DMS153 treated with DMSO at 0.1 percent for 48 hours (cell line): ENCODE measurements at regions not wholly inside any gene's neighbourhood (a gene's known extent, or its start where the extent isn't known, plus 50 kb on each side); places are given as distances from the start of the nearest gene placed in this dataset.
A peak's percentile ranks its signal among the peaks of the same experiment; 100 is the strongest.

Experiments used
- DNase-seq: peaks from one replicate; lab custom pipeline; 2025; ENCODE audit not compliant: unreplicated experiment; lab: John Stamatoyannopoulos, UW

DNA sequence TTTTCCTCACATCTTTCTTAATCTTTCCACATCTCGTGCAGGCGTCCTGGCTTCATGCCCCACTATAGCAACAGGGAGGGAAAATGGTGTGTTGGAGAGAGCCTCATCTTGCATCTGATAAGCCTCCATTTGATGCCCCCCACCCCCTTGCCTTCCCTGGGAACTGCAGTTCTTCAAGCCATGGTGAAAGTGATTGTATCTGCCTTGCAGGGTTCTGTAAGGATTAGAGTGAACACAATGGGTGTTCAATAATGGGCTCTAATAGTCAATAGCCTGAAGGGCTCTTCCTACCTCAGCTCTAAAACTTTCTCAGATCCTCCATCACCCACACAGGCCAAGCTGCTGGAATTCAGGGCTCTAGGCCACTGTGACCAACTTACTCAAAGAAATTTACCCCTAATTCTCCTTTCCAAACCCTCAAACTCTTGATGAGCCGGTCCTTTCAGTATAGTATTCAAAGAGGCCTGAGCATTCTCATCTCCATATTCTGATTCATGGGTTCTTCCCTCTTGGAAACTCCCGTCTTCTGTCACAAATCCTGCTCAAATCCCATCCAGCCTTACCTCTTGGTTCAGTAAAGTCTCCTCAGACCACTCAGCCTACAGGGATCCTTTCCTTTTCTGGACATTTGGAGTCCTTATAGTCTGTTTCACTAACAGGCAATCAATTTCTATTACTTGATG lies 128.3 kb upstream of the TRIM2 start:
- no peak for DNase-seq

DNA sequence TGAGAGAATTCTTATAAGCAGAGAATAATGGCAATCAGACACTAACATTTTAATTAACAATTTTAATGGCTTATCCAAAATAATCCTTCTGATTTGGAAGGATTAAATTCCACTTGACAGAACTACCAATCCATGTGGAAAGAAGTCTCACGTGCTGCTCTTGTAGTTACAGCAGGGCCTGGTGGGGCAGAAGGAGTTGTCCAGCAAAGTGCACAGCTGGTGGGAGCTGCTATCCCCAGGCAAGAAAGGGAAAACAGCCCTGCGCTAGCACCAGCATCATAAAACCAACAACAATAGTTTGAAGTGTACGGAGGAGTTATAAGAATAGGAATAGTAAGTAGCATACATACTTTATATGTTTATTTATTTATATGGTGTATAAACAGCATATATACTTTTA lies 127.4 kb upstream of the TRIM2 start:
- no peak for DNase-seq

DNA sequence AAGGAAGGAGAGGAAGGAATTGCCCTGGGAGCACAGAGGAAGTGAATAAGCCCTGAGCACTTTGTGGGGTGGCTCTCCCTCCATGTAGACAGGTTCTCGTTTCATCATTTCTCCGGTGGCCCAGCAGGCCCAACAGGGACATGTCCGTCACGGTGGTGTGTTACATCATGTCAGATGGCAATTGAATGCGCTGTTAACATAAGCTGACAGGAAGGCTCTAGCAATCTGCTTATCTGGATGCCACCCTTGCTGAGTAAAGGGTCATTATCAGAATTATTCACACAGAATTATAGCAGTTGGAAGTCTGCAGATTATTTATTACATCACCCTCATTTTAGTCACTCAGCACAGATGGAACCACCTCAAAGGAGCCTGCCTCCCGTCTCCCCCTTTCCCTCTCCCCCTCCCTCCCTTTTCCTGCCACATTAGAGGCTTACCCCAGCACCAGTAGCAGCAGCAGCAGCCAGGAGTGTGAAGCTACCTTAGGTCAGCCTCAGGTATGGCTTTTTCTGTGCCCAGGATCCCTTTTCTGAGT lies 124.3 kb upstream of the TRIM2 start:
- no peak for DNase-seq

DNA sequence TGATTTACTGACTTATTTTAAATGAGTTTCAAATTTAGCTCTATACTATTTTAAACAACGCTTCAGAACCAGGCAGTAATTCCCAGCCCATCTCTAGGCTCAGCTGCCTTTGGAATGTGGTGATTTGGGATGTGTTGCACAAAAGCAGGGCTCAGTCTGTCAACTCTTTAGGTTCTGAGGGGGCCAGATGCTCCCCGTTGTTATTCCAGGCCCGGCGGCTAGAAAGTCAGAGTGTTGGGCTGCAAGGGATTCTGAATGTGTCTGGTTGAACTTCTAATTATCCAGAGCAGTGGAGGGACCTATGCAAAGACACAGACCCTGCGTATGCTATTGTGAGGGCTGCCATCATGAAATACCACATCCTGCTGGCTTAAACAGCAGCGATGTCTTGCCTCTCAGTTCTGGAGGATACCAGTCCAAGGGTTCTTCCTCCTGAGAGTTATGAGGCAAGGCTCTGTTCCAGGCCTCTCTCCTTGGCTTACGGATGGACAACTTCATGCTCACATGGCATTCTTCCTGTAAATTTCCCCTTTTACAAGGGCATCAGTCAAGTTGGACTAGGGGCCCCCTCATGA lies 123.2 kb upstream of the TRIM2 start:
- DNase-seq, result no peak

DNA sequence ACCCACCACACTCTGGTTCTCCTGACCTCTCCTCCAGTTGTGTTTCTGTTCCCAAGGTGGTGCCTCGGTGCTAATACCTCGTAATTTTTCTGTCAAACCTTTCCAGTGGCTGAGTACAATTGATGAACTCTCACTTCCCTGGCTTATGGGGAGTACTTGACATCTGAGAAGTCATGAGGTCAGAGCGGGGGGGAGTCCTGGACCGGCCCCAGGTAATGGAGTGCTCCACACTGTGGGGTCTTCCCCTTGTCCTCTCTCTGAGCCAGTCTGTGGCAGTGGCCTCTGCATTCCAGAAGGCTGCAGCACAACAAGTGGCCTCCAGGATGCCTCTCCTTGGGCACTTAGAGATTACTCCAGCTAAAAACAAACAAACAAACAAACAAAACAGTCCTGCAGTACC lies 122.5 kb upstream of the TRIM2 start:
- DNase-seq, result no peak

DNA sequence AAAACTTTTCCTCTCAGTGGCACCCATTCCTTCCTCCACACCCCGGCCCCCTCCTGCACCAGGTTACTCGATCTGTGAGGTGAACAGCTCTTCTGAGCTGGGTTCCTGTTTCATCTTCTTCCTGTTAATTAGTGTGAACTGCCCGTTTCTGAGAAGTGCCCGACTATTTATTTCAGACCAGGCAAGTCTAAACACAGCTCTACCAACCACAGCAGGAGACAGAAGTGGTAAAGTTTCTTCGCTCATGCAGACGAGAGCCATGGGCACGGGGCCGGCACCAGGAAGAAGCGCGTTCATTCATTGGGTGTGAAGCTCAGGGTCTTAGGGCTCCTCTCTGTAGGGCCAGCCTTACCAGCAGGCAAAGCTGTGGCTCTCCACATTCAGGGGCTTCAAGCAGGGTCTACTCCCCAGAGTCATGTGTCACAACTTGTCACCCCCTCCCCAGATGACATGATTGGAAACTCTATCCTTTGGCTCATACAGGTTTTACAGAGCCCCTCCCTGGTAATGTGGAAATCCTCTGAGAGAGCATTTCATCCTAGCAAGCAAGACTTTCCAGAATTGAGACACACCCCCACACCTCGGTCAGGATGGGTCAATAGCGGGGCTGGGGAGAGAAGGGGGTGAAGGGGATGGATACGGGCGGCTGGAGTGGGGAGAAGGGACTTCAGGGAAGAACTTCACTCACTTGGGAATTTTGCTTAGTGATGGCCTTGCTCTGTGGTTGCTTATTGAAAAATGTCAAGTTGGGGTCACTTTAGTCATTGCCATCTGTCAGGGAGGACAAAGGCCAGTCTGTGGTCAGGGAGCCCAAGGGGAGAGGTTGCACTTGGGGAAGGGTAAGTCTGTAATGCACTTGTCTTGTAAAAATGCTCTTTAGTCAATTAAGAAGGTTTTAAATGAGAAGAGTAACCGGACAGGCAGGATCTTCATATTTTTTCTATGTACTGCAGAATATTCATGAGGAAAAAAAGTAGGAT lies 121.6 kb upstream of the TRIM2 start:
- DNase-seq, result no peak

DNA sequence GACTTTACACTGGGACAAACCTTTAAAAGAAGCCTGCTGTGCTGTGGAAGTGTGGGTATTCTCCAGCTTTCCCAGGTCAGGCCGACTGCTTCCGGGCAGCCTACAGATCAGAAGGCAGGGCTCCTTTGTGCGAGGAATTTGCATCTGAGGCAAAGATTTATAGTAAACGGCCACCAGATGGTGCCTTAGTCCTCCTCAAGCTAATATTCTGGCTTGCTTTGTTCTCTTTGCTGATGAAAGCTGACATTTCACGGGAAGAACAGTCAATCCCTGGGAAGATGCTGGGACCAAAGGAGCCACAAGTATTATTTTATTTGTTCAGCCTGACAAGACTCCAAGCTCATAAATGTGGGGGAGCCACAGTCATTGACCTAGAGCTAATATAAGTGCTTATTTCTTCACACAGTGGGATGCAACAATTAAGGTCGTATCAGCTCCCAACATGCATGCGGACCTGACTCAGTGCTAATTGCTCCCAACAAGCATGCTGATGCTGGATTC lies 120.7 kb upstream of the TRIM2 start:
- DNase-seq, result peak; percentile 94

DNA sequence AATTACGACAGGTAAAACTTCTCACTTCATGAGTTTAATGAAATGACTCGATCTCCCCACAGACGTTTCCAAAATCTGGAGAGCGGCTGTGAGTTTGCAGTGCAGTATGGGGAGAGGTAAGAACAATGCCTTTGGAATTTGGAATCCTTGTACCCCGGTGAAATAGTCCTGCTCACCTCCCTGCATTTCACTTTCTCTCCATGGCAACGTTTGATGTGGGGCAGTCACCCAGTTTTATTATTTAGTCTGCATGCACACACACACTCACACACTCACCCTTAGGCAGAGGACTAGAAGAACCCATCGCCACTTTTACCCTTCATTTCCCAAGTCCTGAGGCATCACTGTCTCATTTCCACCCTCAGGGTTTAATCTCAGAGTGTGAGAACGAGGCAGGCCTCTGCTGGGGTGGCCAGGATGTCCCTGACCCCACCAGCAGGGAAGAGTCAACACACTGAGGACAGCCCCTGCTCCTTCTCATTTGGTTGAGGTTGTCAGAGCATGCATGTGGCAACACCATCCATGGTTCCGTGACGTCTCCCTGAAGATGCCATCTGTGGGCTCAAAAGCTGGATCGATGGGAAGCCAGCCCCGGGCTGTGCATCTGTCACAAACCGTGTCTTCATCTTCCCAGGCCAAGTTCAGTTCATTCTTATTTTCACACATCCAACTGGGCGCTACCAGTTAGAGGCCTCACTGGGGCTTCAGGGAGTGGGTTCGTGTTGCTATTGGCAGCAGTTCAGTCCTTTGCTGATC lies 119.8 kb upstream of the TRIM2 start:
- DNase-seq, result no peak

DNA sequence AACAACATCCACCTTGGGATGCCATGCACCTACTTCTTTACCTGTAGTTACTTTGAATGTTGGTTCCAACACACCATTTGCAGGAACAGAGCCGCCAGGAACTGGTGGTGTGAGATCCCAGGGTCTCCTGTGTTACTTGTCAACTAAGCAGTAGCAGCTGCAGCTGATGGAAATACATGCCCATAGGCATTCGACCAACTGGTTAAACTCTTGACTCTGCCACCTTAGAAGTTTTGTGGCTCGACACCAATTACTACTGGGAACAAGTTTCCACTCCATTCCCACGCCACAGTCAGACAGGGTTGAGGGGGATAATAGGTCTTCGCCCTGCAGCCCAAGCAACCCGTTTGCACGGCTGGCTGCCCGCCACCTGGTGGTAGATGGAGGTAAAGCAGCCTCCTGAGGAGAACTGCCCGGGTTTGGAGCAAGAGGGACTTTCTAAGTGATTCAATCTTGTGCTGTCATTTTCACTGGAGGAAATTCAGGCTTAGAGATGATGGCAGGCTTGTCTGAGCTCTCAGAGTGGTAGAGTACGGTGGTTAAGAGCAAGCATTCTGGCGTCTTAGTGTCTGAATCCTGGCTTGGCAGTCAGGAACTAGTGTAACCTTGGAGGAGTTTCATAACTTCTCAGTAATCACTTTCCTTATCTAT lies 119.1 kb upstream of the TRIM2 start:
- peak; percentile 31 for DNase-seq

DNA sequence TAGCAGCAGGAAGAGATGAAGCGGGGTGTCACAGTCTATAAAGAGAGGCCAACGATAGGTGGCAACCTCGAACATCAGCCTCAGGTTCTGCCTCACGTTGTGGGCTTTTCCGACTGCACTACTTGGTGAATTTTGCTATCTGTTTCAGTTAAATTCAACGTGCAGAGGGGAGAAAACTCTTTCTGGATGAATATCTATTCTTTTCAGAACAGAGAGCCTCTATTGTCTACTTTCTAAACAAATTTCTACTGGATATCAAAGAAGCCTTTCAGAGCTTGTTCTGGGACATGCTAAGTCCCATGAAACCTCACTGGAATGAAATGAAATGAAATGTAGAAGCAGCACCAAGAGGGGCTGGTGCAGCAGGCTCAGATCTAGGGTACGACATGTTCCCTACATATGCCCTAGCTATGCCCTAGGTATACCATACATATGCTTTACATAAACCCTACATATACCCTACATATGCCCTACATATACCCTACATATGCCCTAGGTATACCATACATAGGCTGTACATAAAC lies 116.5 kb upstream of the TRIM2 start:
- no peak for DNase-seq

DNA sequence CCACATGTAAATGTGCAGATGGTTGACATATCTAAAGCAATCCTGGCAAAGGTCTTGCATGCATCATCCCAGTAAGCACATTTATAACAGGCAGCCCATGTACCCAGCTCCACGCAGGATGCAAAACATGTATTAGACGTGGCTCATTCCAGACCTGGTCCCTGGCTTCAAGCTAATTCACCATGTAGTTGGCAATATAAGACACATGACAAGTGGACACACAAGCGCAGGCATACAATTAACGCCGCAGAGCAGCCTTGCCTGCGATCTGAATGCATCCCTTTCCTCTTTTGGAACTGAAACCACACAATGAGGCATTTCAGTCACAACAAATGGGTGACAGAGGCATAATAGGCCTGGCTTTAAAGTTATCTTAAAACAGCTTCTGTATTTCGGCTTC lies 114.5 kb upstream of the TRIM2 start:
- no peak for DNase-seq

DNA sequence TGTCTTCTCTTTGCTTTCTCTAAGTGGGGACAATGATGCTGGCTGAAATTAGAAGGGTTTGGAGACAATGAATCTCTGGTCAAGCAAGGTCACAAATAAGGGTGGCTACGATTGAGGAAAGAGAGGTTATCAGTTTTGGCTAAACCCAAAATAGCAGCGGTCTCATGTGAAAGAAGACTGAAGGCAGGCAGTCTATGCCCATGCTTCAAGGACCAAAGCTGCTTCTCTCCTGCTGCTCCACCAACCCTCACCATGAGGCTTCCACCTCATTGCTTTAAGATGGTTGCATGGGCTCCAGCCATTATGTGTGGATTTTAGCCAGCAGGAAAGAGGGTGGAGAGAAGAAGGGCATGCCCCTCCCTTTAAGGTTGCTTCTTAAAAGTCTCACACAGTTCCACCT lies 114.1 kb upstream of the TRIM2 start:
- DNase-seq, result no peak

DNA sequence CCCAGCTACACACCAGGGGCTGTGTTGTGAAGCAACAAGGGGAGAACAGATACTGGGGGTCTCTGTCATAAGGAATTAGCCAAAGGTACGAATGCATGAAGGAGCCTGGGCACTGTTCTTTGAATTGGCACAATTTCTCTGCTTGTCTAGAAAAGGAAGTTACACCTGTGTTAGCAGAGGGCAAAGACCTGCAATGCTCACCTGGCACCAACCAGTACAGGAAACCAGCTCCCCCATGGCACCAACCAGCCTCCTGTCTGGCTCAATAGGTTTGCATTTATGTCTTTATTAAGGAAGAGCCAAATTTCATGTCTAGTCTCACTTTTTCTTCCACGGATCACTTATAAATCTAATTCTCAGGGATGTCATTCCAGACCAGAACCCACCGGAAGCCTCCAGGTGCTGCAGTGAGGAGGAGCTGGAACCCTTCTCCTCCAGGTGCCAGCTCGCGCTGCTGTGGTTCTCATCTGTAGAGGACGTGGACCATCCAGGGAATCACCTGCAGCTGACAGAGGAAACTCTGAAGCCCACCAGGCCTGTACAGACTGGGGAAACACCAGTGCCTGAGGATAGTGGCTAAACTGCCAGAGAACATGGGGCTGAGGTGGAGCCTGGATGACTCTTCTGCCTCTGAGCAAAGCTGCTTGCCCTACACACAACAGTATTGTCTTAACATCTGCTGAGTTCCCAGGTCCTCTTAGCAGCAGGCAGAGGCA lies 113.4 kb upstream of the TRIM2 start:
- no peak for DNase-seq

DNA sequence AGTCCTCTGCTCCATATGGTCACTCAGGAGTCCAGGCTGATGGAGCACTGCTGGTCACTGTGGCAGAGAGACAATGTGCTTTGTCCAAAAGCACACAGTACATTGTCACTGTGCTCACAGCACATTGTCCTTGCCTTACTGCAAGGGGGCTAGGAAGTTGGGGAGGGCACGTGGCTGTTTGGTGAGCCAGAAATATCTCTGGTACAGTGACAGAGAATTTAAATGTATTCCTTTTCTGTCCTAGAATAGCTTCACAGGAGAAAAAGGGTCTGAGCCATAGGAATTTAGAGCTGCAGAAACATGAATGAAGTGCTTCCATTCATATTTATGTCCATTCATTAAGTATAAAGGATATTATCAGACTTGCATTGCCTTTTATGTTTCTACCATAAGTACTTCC lies 110.8 kb upstream of the TRIM2 start:
- no peak for DNase-seq

DNA sequence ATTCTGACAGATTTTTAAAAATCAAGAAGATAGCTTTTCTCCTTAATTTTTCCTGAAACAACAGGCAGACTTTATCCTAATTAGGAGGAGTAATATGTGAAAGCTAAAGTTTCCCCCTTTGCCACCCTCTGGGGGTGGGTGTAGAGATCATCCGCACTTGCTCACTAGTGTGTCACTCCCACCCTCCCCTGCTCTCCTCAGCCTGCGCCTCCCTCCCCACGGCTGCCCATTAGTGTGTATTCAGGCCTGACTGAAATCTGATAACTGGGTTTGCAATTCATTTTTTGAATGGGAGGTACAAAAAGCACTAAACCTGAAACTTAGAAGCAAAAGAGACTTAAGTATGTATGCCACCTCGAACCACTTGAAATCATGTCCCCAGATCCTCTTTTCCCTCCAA lies 110.4 kb upstream of the TRIM2 start:
- no peak for DNase-seq

DNA sequence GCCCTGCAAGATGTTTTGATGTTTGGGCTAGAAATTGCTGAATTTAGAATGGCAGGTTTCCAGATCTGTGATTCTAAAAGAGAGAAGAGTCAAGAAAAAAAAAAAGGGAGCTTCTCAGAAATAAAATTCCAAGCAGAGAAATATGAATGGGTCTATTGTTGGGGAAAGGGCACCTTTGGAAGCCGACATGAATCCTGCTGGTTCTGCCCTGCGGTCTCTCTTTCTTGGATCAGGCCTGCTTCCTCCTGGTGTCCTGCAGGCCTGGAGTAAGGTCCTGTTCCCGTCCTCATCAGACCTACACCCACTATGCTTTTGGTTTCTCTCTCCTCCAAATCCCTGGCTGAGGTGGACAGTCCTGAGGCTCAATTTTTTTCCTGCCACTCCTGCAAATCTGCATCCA lies 109.8 kb upstream of the TRIM2 start:
- DNase-seq, result no peak

DNA sequence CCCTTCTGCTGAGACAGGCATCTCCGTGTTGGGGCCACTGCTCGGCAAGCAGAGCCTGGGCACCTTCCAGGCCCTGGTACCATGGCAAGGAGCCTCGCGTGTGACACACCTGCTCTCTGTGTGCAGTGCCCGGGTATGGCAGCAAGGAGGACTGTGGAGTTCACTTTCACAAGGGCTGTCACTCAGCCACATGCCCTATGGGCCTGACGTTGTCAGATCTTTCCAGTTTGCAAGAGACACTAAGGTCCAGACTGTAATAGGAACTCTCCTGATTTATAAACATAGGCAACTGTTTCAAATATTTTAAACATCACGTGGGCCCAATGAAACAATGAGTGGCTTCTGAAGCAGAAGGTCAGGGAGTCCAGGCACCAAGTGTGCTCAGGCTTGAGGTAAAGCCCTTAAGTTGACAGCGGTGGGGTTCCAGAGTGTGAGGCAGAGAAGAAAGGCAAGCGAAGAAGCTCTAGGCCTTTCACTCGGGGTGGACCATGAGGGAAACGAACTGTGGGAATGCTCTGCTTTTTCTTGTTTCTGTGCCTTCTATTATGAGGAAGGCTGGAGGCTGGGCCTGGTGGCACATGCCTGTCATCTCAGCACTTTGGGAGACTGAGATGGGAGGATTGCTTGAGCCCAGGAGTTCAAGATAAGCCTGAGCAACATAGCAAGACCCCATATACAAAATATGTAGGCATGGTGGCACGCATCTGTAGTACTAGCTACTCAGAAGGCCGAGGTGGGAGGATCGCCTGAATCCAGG lies 108.6 kb upstream of the TRIM2 start:
- DNase-seq, result no peak

DNA sequence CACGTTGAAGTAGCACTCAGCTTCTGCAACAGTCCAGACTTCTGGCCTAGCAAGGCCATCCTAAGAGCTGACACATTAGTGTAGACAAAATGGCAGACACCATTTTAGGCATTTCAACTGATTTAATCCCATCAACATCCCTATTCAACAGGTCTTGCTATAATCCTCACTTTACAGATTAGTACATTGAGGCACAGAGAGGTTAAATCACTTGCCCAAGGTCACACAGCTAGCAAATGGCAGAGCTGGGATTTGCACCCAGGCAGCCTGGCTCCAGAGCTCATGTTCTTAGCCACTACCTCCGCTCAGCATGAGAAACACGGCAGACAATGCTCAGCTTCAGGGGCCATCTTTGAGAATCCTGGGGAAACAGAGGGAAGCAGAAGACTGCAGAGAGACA lies 107.9 kb upstream of the TRIM2 start:
- no peak for DNase-seq

DNA sequence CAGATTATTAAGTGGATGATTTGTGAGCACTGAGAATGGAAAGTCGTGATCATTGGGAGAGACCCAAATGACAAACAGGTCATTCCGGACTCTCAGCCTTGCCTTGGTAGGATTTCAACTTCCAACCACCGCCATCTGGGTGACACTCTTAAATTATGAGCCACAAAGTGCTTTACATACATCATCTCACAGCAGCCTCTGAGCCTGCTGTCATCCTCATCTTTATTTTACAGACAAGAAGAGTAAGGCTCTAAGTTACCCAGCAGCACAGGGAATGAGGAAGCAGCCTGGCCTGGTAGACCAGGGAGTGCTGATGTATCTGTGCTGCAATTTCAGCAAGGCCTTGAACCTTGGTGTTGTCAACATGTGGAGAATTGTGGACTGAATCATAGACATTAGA lies 105.8 kb upstream of the TRIM2 start:
- DNase-seq, result no peak
